SU-DHL-6 (cell line): ENCODE measurements at regions not wholly inside any gene's neighbourhood (a gene's known extent, or its start where the extent isn't known, plus 50 kb on each side); places are given as distances from the start of the nearest gene placed in this dataset.

Experiments
- H2AFZ ChIP-seq: fragments of 200-600 bp; sonication (generic); 2 replicates; pipeline ENCODE4 v1.6.1; 2014; ENCODE audit warnings: low read depth, mild to moderate bottlenecking, moderate library complexity, mixed read lengths, antibody characterized with exemption, low read length; ENCODE audit not compliant: severe bottlenecking
- H3F3A ChIP-seq: fragments of 200-600 bp; shearing (Covaris generic); 2 replicates; pipeline ENCODE4 v1.6.0; 2016; ENCODE audit warnings: antibody characterized with exemption, mild to moderate bottlenecking; ENCODE audit not compliant: insufficient read depth
- H3K27ac ChIP-seq: fragments of 200-600 bp; sonication (generic); 2 replicates; pipeline ENCODE4 v1.5.1; 2016; ENCODE audit warnings: low read depth, mild to moderate bottlenecking, low read length, moderate library complexity, mixed read lengths
- H3K27me3 ChIP-seq: fragments of 200-600 bp; sonication (generic), shearing (Covaris generic); 2 replicates; pipeline ENCODE4 v1.6.0; 2014; ENCODE audit warnings: mild to moderate bottlenecking, low read length
- H3K36me3 ChIP-seq: fragments of 200-600 bp; sonication (generic); 2 replicates; pipeline ENCODE4 v1.6.1; 2014; ENCODE audit warnings: mild to moderate bottlenecking, low read length, mixed read lengths
- H3K4me2 ChIP-seq: fragments of 300-600, 200-600 bp; shearing (Covaris generic), sonication (generic); 2 replicates; pipeline ENCODE4 v1.6.0; 2014; ENCODE audit warnings: low read length, low read depth, mild to moderate bottlenecking; ENCODE audit not compliant: poor library complexity, severe bottlenecking
- H3K4me3 ChIP-seq: fragments of 200-600 bp; sonication (generic); 2 replicates; pipeline ENCODE4 v1.5.1; 2014; ENCODE audit warnings: antibody characterized with exemption, low read length, mild to moderate bottlenecking, mixed read lengths; ENCODE audit not compliant: insufficient read depth, poor library complexity, severe bottlenecking
- H3K79me2 ChIP-seq: fragments of 200-600 bp; sonication (generic); 2 replicates; pipeline ENCODE4 v1.6.1; 2014; ENCODE audit warnings: mild to moderate bottlenecking, low read length, moderate library complexity; ENCODE audit not compliant: insufficient read depth
- H3K9ac ChIP-seq: fragments of 200-600 bp; sonication (generic); 2 replicates; pipeline ENCODE4 v1.7.0; 2014; ENCODE audit warnings: mild to moderate bottlenecking, low read length
- H3K9me2 ChIP-seq: fragments of 200-600 bp; sonication (generic); replicated peaks from 2 replicates; pipeline ENCODE4 v1.6.1; 2014; ENCODE audit warnings: low read length; ENCODE audit not compliant: insufficient read depth
- H3K9me3 ChIP-seq: fragments of 200-600 bp; sonication (generic); 2 replicates; pipeline ENCODE4 v1.6.1; 2014; ENCODE audit warnings: low read length, mixed read lengths; ENCODE audit not compliant: insufficient read depth
- H4K20me1 ChIP-seq: fragments of 200-600 bp; sonication (generic); 2 replicates; pipeline ENCODE4 v1.6.1; 2014; ENCODE audit warnings: low read depth, mild to moderate bottlenecking, antibody characterized with exemption, low read length, moderate library complexity, mixed read lengths
- EZH2phosphoT487 ChIP-seq: fragments of 200-600 bp; sonication (generic), shearing (Covaris generic); conservative IDR thresholded peaks from 2 replicates; pipeline ENCODE4 v1.6.1; 2018; ENCODE audit warnings: mild to moderate bottlenecking, antibody characterized with exemption, low read length, moderate library complexity, mixed read lengths
- TF ChIP-seq, protein P1 (sequence below): fragments of 200-600 bp; sonication (generic); IDR thresholded peaks from one replicate; pipeline ENCODE4 v1.5.1; 2017; ENCODE audit warnings: antibody characterized with exemption, mild to moderate bottlenecking, low read length, moderate library complexity; ENCODE audit not compliant: insufficient read depth, poor library complexity, severe bottlenecking

DNA sequence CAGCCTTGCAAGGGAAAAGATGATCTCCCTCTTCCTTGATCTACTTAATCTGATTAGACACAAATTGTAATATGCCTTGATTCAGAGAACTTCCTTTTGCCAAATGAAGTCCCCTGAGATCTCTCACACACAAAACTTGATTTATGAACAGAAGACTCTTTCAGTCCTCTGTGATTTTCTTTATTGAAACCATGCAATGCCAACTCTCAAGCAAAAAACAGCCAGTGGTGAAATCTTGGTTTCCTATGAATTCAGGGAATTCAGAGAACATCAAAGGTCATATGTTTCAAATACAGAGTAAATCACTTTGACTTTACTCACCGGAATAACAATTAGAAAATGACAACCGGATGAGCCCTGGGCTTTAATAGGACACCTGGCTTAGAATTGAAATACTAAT, 211.7 kb downstream of the ABHD5 start:
- Histone ChIP-seq H3K4me2 (no peak overlapping the region), H3K9ac (no peak overlapping the region), H3K27ac (no peak overlapping the region), H2AFZ (no peak overlapping the region), H3K27me3 (no peaks in the 10 kb centered on the region), H3F3A (no peaks in the 10 kb centered on the region), H3K79me2 (no peaks in the 10 kb centered on the region), H3K36me3 (no peaks in the 10 kb centered on the region), H3K4me3 (no peak overlapping the region), H3K9me3 (no peaks in the 10 kb centered on the region), H3K9me2 (no peaks in the 10 kb centered on the region), H4K20me1 (no peaks in the 10 kb centered on the region)
- TF ChIP-seq EZH2phosphoT487 = no peak
- TF ChIP-seq, protein P1, sequence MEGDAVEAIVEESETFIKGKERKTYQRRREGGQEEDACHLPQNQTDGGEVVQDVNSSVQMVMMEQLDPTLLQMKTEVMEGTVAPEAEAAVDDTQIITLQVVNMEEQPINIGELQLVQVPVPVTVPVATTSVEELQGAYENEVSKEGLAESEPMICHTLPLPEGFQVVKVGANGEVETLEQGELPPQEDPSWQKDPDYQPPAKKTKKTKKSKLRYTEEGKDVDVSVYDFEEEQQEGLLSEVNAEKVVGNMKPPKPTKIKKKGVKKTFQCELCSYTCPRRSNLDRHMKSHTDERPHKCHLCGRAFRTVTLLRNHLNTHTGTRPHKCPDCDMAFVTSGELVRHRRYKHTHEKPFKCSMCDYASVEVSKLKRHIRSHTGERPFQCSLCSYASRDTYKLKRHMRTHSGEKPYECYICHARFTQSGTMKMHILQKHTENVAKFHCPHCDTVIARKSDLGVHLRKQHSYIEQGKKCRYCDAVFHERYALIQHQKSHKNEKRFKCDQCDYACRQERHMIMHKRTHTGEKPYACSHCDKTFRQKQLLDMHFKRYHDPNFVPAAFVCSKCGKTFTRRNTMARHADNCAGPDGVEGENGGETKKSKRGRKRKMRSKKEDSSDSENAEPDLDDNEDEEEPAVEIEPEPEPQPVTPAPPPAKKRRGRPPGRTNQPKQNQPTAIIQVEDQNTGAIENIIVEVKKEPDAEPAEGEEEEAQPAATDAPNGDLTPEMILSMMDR = no peak

DNA sequence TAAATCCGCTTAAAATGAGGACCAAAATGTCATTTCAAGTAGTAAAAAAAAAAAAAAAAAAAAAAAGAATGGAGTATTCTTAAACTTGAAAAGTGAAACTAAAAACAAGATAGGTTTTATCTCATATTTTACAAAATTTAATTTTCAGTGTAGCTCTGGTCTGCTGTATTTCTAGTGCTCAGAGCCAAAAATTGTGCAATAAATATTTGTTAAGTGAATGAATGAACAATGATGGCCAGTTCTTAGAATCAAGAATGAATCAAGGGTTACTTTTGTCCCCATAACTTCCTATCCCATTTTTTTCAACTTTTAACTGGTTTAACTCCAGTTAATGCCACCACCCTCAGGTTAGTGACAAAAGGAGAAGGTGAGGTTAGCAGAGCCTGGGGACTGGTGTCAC, 214.4 kb downstream of the ABHD5 start:
- no peak overlapping the region for H3K27ac ChIP-seq
- H3K4me3 ChIP-seq = no peak overlapping the region
- no peaks in the 10 kb centered on the region for H3F3A ChIP-seq
- no peaks in the 10 kb centered on the region for H4K20me1 ChIP-seq
- no peaks in the 10 kb centered on the region for H3K9me3 ChIP-seq
- no peaks in the 10 kb centered on the region for H3K36me3 ChIP-seq
- H3K4me2 ChIP-seq = no peak overlapping the region
- no peaks in the 10 kb centered on the region for H3K27me3 ChIP-seq
- no peaks in the 10 kb centered on the region for H3K79me2 ChIP-seq
- H2AFZ ChIP-seq = no peak overlapping the region
- TF ChIP-seq, protein P1 = no peak
- TF ChIP-seq EZH2phosphoT487 = no peak
- H3K9me2 ChIP-seq = no peaks in the 10 kb centered on the region
- H3K9ac ChIP-seq = no peak overlapping the region

DNA sequence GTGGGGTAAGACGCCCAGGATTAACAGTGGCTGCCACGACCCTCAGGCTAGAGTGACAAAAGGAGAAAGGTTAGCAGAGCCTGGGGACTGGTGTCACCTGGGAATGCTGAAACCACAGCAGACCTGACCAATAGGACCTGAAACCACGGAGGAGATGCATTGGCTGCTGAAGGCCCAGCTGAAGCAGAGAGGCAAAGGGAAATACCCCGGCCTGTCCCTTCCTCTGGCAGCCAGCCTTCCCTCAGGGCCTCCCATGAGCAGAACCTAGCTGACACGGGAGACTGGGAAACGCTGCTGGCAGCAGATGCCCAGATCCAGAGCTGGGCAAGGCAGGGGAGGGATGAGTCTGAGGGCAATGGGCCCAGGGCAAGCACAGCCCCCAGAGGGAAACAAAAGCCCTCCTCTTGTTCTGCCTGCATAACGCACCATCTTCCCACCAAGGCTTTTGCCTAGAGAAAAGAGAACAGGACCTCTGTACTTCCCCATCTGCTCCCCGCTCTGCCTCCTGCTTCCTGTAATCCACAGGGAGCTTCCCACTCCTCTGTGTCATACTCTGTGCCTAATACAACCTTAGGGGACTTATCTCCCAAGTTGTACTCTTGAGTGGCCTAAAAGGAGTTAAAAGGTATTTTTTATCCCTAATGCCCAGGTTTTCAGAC, 216.2 kb downstream of the ABHD5 start:
- no peak overlapping the region for H3K4me3 ChIP-seq
- no peaks in the 10 kb centered on the region for H4K20me1 ChIP-seq
- H3F3A ChIP-seq = no peaks in the 10 kb centered on the region
- peak overlapping the region; percentile 12; the same call in 1 of the 2 replicates for H3K9ac ChIP-seq
- H3K9me3 ChIP-seq = no peaks in the 10 kb centered on the region
- no peaks in the 10 kb centered on the region for H3K27me3 ChIP-seq
- H2AFZ ChIP-seq = no peak overlapping the region
- TF ChIP-seq EZH2phosphoT487 = no peak
- TF ChIP-seq, protein P1 = no peak
- H3K27ac ChIP-seq = no peak overlapping the region
- H3K9me2 ChIP-seq = no peaks in the 10 kb centered on the region
- no peaks in the 10 kb centered on the region for H3K79me2 ChIP-seq
- no peaks in the 10 kb centered on the region for H3K36me3 ChIP-seq
- peak overlapping the region; percentile 37 for H3K4me2 ChIP-seq
